NCI-H82 treated with DMSO at 0.1 percent for 48 hours (cell line): ENCODE measurements at regions not wholly inside any gene's neighbourhood (a gene's known extent, or its start where the extent isn't known, plus 50 kb on each side); places are given as distances from the start of the nearest gene placed in this dataset.
A peak's percentile ranks its signal among the peaks of the same experiment; 100 is the strongest.
"Not testable (repeated sequence)": the region's sequence is repeated elsewhere in the genome, so short reads cannot be mapped to it uniquely, and the experiment has no call there.

ENCODE experiments used
- DNase-seq: peaks from one replicate; lab custom pipeline; 2025; ENCODE audit not compliant: unreplicated experiment; lab: John Stamatoyannopoulos, UW

GRCh38 chr2:139730197-139730596 is 950.0 kb upstream of the NXPH2 start:
- no peak for DNase-seq

- no peak for DNase-seq
Observed at GRCh38 chr2:139721411-139721995, 941.3 kb upstream of the NXPH2 start.

GRCh38 chr2:139720056-139720455 is 939.9 kb upstream of the NXPH2 start:
- DNase-seq = no peak

GRCh38 chr2:139704606-139705005 is 924.4 kb upstream of the NXPH2 start:
- no peak for DNase-seq

GRCh38 chr2:139694327-139694726 is 914.1 kb upstream of the NXPH2 start:
- DNase-seq = no peak

- no peak for DNase-seq
Observed at GRCh38 chr2:139686205-139686604, 906.0 kb upstream of the NXPH2 start.

- no peak for DNase-seq
Observed at GRCh38 chr2:139685090-139685983, 905.1 kb upstream of the NXPH2 start.

- DNase-seq = no peak
Observed at GRCh38 chr2:139684286-139684860, 904.2 kb upstream of the NXPH2 start.

- DNase-seq = no peak
Observed at GRCh38 chr2:139674577-139674976, 894.4 kb upstream of the NXPH2 start.

- not testable (repeated sequence) for DNase-seq
Observed at GRCh38 chr2:139673447-139673846, 893.3 kb upstream of the NXPH2 start.

GRCh38 chr2:139669675-139670074 is 889.5 kb upstream of the NXPH2 start:
- no peak for DNase-seq

- no peak for DNase-seq
Observed at GRCh38 chr2:139652385-139652784, 872.2 kb upstream of the NXPH2 start.

GRCh38 chr2:139645617-139646016 is 865.4 kb upstream of the NXPH2 start:
- no peak for DNase-seq

GRCh38 chr2:139643139-139643538 is 862.9 kb upstream of the NXPH2 start:
- DNase-seq = no peak

GRCh38 chr2:139631966-139632365 is 851.8 kb upstream of the NXPH2 start:
- DNase-seq = no peak

- DNase-seq = no peak
Observed at GRCh38 chr2:139628931-139629330, 848.7 kb upstream of the NXPH2 start.

- DNase-seq = no peak
Observed at GRCh38 chr2:139626128-139626527, 845.9 kb upstream of the NXPH2 start.

- DNase-seq = no peak
Observed at GRCh38 chr2:139622691-139623090, 842.5 kb upstream of the NXPH2 start.

GRCh38 chr2:139617747-139618146 is 837.6 kb upstream of the NXPH2 start:
- DNase-seq = no peak

- DNase-seq = peak; percentile 46
Observed at GRCh38 chr2:139613264-139613663, 833.1 kb upstream of the NXPH2 start.

- no peak for DNase-seq
Observed at GRCh38 chr2:139610512-139610911, 830.3 kb upstream of the NXPH2 start.

GRCh38 chr2:139609109-139609508 is 828.9 kb upstream of the NXPH2 start:
- no peak for DNase-seq
